Chondrocyte (in vitro differentiated cells): ENCODE measurements at regions not wholly inside any gene's neighbourhood (a gene's known extent, or its start where the extent isn't known, plus 50 kb on each side); places are given as distances from the start of the nearest gene placed in this dataset.

Source experiments
- DNase-seq: peaks from one replicate; pipeline ENCODE4 v3.0.0; 2021; ENCODE audit warnings: mixed read lengths, low spot score
- H3K27ac Mint-ChIP-seq: one replicate; pipeline ENCODE4 v1.8.0; 2021; ENCODE audit warnings: mild to moderate bottlenecking, moderate library complexity, mixed read lengths; ENCODE audit not compliant: unreplicated experiment
- H3K27me3 Mint-ChIP-seq: 2 replicates; pipeline ENCODE4 v1.8.0; 2021; ENCODE audit warnings: low read depth, mixed read lengths
- H3K36me3 Mint-ChIP-seq: 2 replicates; pipeline ENCODE4 v1.8.0; 2021; ENCODE audit warnings: low read depth, mixed read lengths
- H3K4me1 Mint-ChIP-seq: 2 replicates; pipeline ENCODE4 v1.8.0; 2021; ENCODE audit warnings: low read depth, mild to moderate bottlenecking, mixed read lengths
- H3K4me3 Mint-ChIP-seq: one replicate; pipeline ENCODE4 v1.8.0; 2021; ENCODE audit warnings: mild to moderate bottlenecking, moderate library complexity, mixed read lengths; ENCODE audit not compliant: unreplicated experiment
- H3K9me3 Mint-ChIP-seq: 2 replicates; pipeline ENCODE4 v1.8.0; 2021; ENCODE audit warnings: low read depth, mixed read lengths
- CTCF ChIP-seq: fragments of 200-600 bp; sonication (generic); IDR thresholded peaks from 2 replicates; pipeline ENCODE4 v1.5.0; 2021; ENCODE audit warnings: antibody characterized with exemption, mild to moderate bottlenecking, moderate library complexity

GRCh38 chr7:84529480-84530205, 335.1 kb upstream of the SEMA3A start:
- peaks cover 17% of the 10 kb centered on the region for H3K4me1 Mint-ChIP-seq
- H3K36me3 Mint-ChIP-seq = no peaks in the 10 kb centered on the region
- H3K9me3 Mint-ChIP-seq = no peaks in the 10 kb centered on the region
- DNase-seq = no peak
- H3K4me3 Mint-ChIP-seq = no peak overlapping the region
- H3K27me3 Mint-ChIP-seq = no peaks in the 10 kb centered on the region
- no peak overlapping the region for H3K27ac Mint-ChIP-seq
- no peak for TF ChIP-seq CTCF

GRCh38 chr7:84528756-84529479, 334.3 kb upstream of the SEMA3A start:
- Mint-ChIP-seq H3K4me3 (no peak overlapping the region), H3K27ac (no peak overlapping the region)

GRCh38 chr7:84524714-84525694, 330.4 kb upstream of the SEMA3A start:
- Mint-ChIP-seq H3K4me3 (no peak overlapping the region), H3K9me3 (peaks cover 13% of the 10 kb centered on the region), H3K4me1 (peaks cover 17% of the 10 kb centered on the region), H3K36me3 (no peaks in the 10 kb centered on the region), H3K27me3 (no peaks in the 10 kb centered on the region), H3K27ac (peak overlapping the region; percentile 79)
- no peak for DNase-seq
- TF ChIP-seq CTCF = no peak

More at GRCh38 chr7:84528756-84529479, 334.3 kb upstream of the SEMA3A start:
- Mint-ChIP-seq H3K36me3 (no peaks in the 10 kb centered on the region), H3K9me3 (no peaks in the 10 kb centered on the region), H3K27me3 (no peaks in the 10 kb centered on the region), H3K4me1 (peaks cover 17% of the 10 kb centered on the region)
- DNase-seq = no peak
- TF ChIP-seq CTCF = no peak

- TF ChIP-seq CTCF = no peak
- no peak for DNase-seq
- H3K27ac Mint-ChIP-seq = no peak overlapping the region
- no peaks in the 10 kb centered on the region for H3K36me3 Mint-ChIP-seq
- no peaks in the 10 kb centered on the region for H3K27me3 Mint-ChIP-seq
- H3K4me1 Mint-ChIP-seq = peaks cover 18% of the 10 kb centered on the region
- no peak overlapping the region for H3K4me3 Mint-ChIP-seq
- H3K9me3 Mint-ChIP-seq = peaks cover 3% of the 10 kb centered on the region
Observed at GRCh38 chr7:84513061-84513460, 318.5 kb upstream of the SEMA3A start.

GRCh38 chr7:84512055-84512454, 317.5 kb upstream of the SEMA3A start:
- Mint-ChIP-seq H3K27ac (no peak overlapping the region), H3K4me1 (peaks cover 18% of the 10 kb centered on the region)

More at GRCh38 chr7:84512055-84512454, 317.5 kb upstream of the SEMA3A start:
- H3K4me3 Mint-ChIP-seq = no peak overlapping the region
- no peaks in the 10 kb centered on the region for H3K27me3 Mint-ChIP-seq
- TF ChIP-seq CTCF = no peak
- H3K9me3 Mint-ChIP-seq = peaks cover 3% of the 10 kb centered on the region
- no peak for DNase-seq
- no peaks in the 10 kb centered on the region for H3K36me3 Mint-ChIP-seq
